Activated CD4-positive, alpha-beta T cell treated with anti-CD3 and anti-CD28 coated beads for 24 hours (primary cell): ENCODE measurements at regions not wholly inside any gene's neighbourhood (a gene's known extent, or its start where the extent isn't known, plus 50 kb on each side); places are given as distances from the start of the nearest gene placed in this dataset.

ENCODE experiments used
- DNase-seq, 2 donors: peaks; one replicate each; pipeline ENCODE4 v3.0.0-alpha.2; 2020; ENCODE audit warnings: low read depth in 2 of 2

GRCh38 chr6:54440549-54440948, 132.3 kb downstream of the TINAG start:
- no peak for DNase-seq

- no peak for DNase-seq
Measured at GRCh38 chr6:54441020-54441419, 132.8 kb downstream of the TINAG start.

GRCh38 chr6:54441687-54442248, 133.5 kb downstream of the TINAG start:
- no peak for DNase-seq

- no peak for DNase-seq
Measured at GRCh38 chr6:54445207-54445606, 137.0 kb downstream of the TINAG start.

GRCh38 chr6:54448617-54449016, 140.4 kb downstream of the TINAG start:
- DNase-seq: no peak

GRCh38 chr6:54451516-54451915, 143.3 kb downstream of the TINAG start:
- no peak for DNase-seq

GRCh38 chr6:54463354-54464024, 155.2 kb downstream of the TINAG start:
- DNase-seq: no peak

GRCh38 chr6:54465649-54466300, 157.5 kb downstream of the TINAG start:
- DNase-seq: no peak

GRCh38 chr6:54467384-54467783, 159.1 kb downstream of the TINAG start:
- DNase-seq: no peak

- no peak for DNase-seq
Measured at GRCh38 chr6:54473328-54473727, 165.1 kb downstream of the TINAG start.

GRCh38 chr6:54474898-54475297, 166.7 kb downstream of the TINAG start:
- no peak for DNase-seq

- no peak for DNase-seq
Measured at GRCh38 chr6:54481091-54481490, 172.8 kb downstream of the TINAG start.

GRCh38 chr6:54491431-54491830, 183.2 kb downstream of the TINAG start:
- no peak for DNase-seq

GRCh38 chr6:54493138-54493537, 184.9 kb downstream of the TINAG start:
- DNase-seq: no peak

GRCh38 chr6:54503144-54503543, 194.9 kb downstream of the TINAG start:
- DNase-seq: no peak

- no peak for DNase-seq
Measured at GRCh38 chr6:54515013-54515412, 206.8 kb downstream of the TINAG start.

- no peak for DNase-seq
Measured at GRCh38 chr6:54515713-54516112, 207.5 kb downstream of the TINAG start.

- DNase-seq: no peak
Measured at GRCh38 chr6:54516321-54516720, 208.1 kb downstream of the TINAG start.

GRCh38 chr6:54519161-54519560, 210.9 kb downstream of the TINAG start:
- no peak for DNase-seq

GRCh38 chr6:54525731-54526130, 217.5 kb downstream of the TINAG start:
- no peak for DNase-seq

GRCh38 chr6:54533567-54533966, 225.3 kb downstream of the TINAG start:
- DNase-seq: no peak

- DNase-seq: no peak
Measured at GRCh38 chr6:54535568-54535967, 227.3 kb downstream of the TINAG start.

- no peak for DNase-seq
Measured at GRCh38 chr6:54541541-54541940, 233.3 kb downstream of the TINAG start.
